ENCODE measurements at regions not wholly inside any gene's neighbourhood (a gene's known extent, or its start where the extent isn't known, plus 50 kb on each side); places are given as distances from the start of the nearest gene placed in this dataset.

- intact Hi-C loops (cut with DNase I) = no loop called here
- Histone ChIP-seq H3K27ac (no peak overlapping the region), H3K4me3 (no peak overlapping the region), H3K9me3 (peaks cover 0 to 11% of the 10 kb centered on the region in 2 donors), H3K27me3 (no peaks in the 10 kb centered on the region), H3K36me3 (no peaks in the 10 kb centered on the region), H3K4me1 (no peaks in the 10 kb centered on the region)
- DNase-seq (no peak), ATAC-seq (no peak)
- TF ChIP-seq CTCF (IDR thresholded peaks at IDR 0.05) = no peak
Measured at GRCh38 chrX:727738-728621, 97.4 kb downstream of the SHOX start.

GRCh38 chrX:725971-726370, 95.4 kb downstream of the SHOX start:
- no peak for ATAC-seq
- intact Hi-C loops (cut with DNase I) = no loop called here
- Histone ChIP-seq H3K27me3 (no peaks in the 10 kb centered on the region), H3K4me3 (no peak overlapping the region), H3K4me1 (no peaks in the 10 kb centered on the region), H3K9me3 (peaks cover 0 to 11% of the 10 kb centered on the region in 2 donors), H3K36me3 (no peaks in the 10 kb centered on the region), H3K27ac (no peak overlapping the region)
- TF ChIP-seq CTCF (IDR thresholded peaks at IDR 0.05) = no peak
- no peak for DNase-seq

GRCh38 chrX:724256-724655, 93.7 kb downstream of the SHOX start:
- intact Hi-C loops (cut with DNase I) = no loop called here
- Histone ChIP-seq H3K27me3 (no peaks in the 10 kb centered on the region), H3K9me3 (peaks cover 0 to 11% of the 10 kb centered on the region in 2 donors), H3K4me1 (no peaks in the 10 kb centered on the region), H3K36me3 (no peaks in the 10 kb centered on the region), H3K4me3 (no peak overlapping the region), H3K27ac (no peak overlapping the region)
- DNase-seq (no peak), ATAC-seq (no peak)
- TF ChIP-seq CTCF (IDR thresholded peaks at IDR 0.05) = no peak

- Histone ChIP-seq H3K36me3 (no peaks in the 10 kb centered on the region), H3K27me3 (no peaks in the 10 kb centered on the region), H3K4me3 (no peak overlapping the region), H3K27ac (no peak overlapping the region), H3K4me1 (no peaks in the 10 kb centered on the region), H3K9me3 (peaks cover 0 to 11% of the 10 kb centered on the region in 2 donors)
- intact Hi-C loops (cut with DNase I) = no loop called here
- TF ChIP-seq CTCF (IDR thresholded peaks at IDR 0.05) = no peak
- ATAC-seq (no peak), DNase-seq (no peak)
Measured at GRCh38 chrX:723781-724180, 93.2 kb downstream of the SHOX start.

- no peak for ATAC-seq
- Histone ChIP-seq H3K4me3 (no peak overlapping the region), H3K36me3 (no peaks in the 10 kb centered on the region), H3K27ac (no peak overlapping the region), H3K9me3 (peaks cover 0 to 30% of the 10 kb centered on the region in 2 donors), H3K4me1 (no peaks in the 10 kb centered on the region), H3K27me3 (no peaks in the 10 kb centered on the region)
- intact Hi-C loops (cut with DNase I) = no loop called here
- no peak for DNase-seq
- no peak for TF ChIP-seq CTCF (IDR thresholded peaks at IDR 0.05)
Measured at GRCh38 chrX:721354-721753, 90.8 kb downstream of the SHOX start.
